SK-N-MC (cell line): ENCODE measurements at regions not wholly inside any gene's neighbourhood (a gene's known extent, or its start where the extent isn't known, plus 50 kb on each side); places are given as distances from the start of the nearest gene placed in this dataset.

Experiments used
- EZH2 ChIP-seq: fragments of 200-600 bp; sonication (generic); IDR thresholded peaks from one replicate; pipeline ENCODE4 v1.6.1; 2017; ENCODE audit warnings: antibody characterized with exemption
- FOXP2 ChIP-seq: optimal IDR thresholded peaks from 2 replicates; pipeline ENCODE3; 2011; ENCODE audit warnings: mild to moderate bottlenecking, moderate library complexity; ENCODE audit not compliant: insufficient read depth; ENCODE audit errors: extremely low read length, control extremely low read depth
- POLR2AphosphoS5 ChIP-seq: IDR thresholded peaks from 2 replicates; pipeline ENCODE4 v1.6.1; 2012; ENCODE audit warnings: mild to moderate bottlenecking, low read depth, low read length, borderline replicate concordance

DNA sequence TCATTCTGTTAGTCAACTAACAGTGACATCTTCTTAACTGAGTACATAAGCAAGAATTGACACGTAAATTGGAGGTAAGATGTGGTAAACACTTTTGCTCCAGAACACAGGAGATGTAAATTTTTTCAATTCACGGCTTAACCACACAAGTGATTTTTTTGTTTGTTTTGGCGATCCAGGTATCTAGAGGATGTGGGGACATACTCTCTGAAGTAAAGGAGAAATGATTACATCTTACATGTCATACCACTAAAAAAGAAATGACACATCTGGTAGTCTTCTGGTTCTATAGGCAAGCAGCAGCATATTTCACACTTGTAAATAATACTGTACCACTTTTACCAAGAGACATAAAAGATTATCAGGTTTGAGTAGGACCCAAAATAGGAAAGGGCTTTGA lies 200.3 kb upstream of the ZWINT start:
- TF ChIP-seq POLR2AphosphoS5 (no peak), EZH2 (no peak), FOXP2 (no peak)
